Dedifferentiated amniotic fluid mesenchymal stem cell (primary cell): ENCODE measurements at regions not wholly inside any gene's neighbourhood (a gene's known extent, or its start where the extent isn't known, plus 50 kb on each side); places are given as distances from the start of the nearest gene placed in this dataset.
A peak's percentile ranks its signal among the peaks of the same experiment; 100 is the strongest.

ENCODE experiments used
- DNase-seq: peaks from one replicate; pipeline ENCODE4 v3.0.0-alpha.2; 2016; ENCODE audit errors: extremely low spot score

GRCh38 chr1:114314576-114314975 is 160.9 kb upstream of the SYT6 start:
- DNase-seq: no peak

GRCh38 chr1:114314098-114314497 is 160.4 kb upstream of the SYT6 start:
- no peak for DNase-seq

- peak; percentile 62 for DNase-seq
Observed at GRCh38 chr1:114310695-114311271, 157.1 kb upstream of the SYT6 start.

GRCh38 chr1:114302821-114303220 is 149.2 kb upstream of the SYT6 start:
- no peak for DNase-seq

- no peak for DNase-seq
Observed at GRCh38 chr1:114299331-114299975, 145.8 kb upstream of the SYT6 start.

- DNase-seq: no peak
Observed at GRCh38 chr1:114298008-114298407, 144.3 kb upstream of the SYT6 start.

- DNase-seq: no peak
Observed at GRCh38 chr1:114296413-114296812, 142.7 kb upstream of the SYT6 start.

GRCh38 chr1:114295321-114295720 is 141.7 kb upstream of the SYT6 start:
- no peak for DNase-seq

GRCh38 chr1:114292835-114293234 is 139.2 kb upstream of the SYT6 start:
- DNase-seq: no peak

- DNase-seq: no peak
Observed at GRCh38 chr1:114292194-114292593, 138.5 kb upstream of the SYT6 start.

GRCh38 chr1:114290776-114291175 is 137.1 kb upstream of the SYT6 start:
- DNase-seq: no peak

- no peak for DNase-seq
Observed at GRCh38 chr1:114290341-114290740, 136.7 kb upstream of the SYT6 start.

- no peak for DNase-seq
Observed at GRCh38 chr1:114289824-114290223, 136.2 kb upstream of the SYT6 start.

GRCh38 chr1:114289306-114289705 is 135.6 kb upstream of the SYT6 start:
- DNase-seq: no peak

GRCh38 chr1:114286960-114287359 is 133.3 kb upstream of the SYT6 start:
- no peak for DNase-seq

- DNase-seq: peak; percentile 31
Observed at GRCh38 chr1:114286179-114286578, 132.5 kb upstream of the SYT6 start.

GRCh38 chr1:114282751-114283403 is 129.2 kb upstream of the SYT6 start:
- DNase-seq: peak; percentile 88

- DNase-seq: no peak
Observed at GRCh38 chr1:114278911-114279310, 125.2 kb upstream of the SYT6 start.

GRCh38 chr1:114278430-114278829 is 124.8 kb upstream of the SYT6 start:
- no peak for DNase-seq

- DNase-seq: no peak
Observed at GRCh38 chr1:114274621-114275317, 121.1 kb upstream of the SYT6 start.

GRCh38 chr1:114272593-114272992 is 118.9 kb upstream of the SYT6 start:
- DNase-seq: no peak

- no peak for DNase-seq
Observed at GRCh38 chr1:114270718-114271117, 117.0 kb upstream of the SYT6 start.

GRCh38 chr1:114270282-114270681 is 116.6 kb upstream of the SYT6 start:
- DNase-seq: no peak
